Heart left ventricle (tissue), 13 donors: ENCODE measurements at regions not wholly inside any gene's neighbourhood (a gene's known extent, or its start where the extent isn't known, plus 50 kb on each side); places are given as distances from the start of the nearest gene placed in this dataset.

Source experiments
- CTCF ChIP-seq, 12 donors: fragments of 200-600 bp; sonication (generic) in 4 of 12; IDR thresholded peaks; one replicate each; pipeline versions ENCODE4 v1.5.0 to v1.8.0; 2018 to 2022; ENCODE audit warnings: antibody characterized with exemption in 12 of 12, mild to moderate bottlenecking in 5 of 12
- POLR2A ChIP-seq, 2 donors: fragments of 450-650 bp; IDR thresholded peaks; one replicate each; pipeline ENCODE4 v1.6.1; 2017; ENCODE audit warnings: antibody characterized with exemption in 2 of 2, mild to moderate bottlenecking in 2 of 2, moderate library complexity in 2 of 2
- donor health status: ischemic (EF 13 %, LVEDD 7.1; RV severe dilation, severe dysfunction).
- donor health status: DM: no; HTN: yes; CAD: no.
- donor health status: DM: no; HTN: no; CAD: no.
- donor health status: ischemic (EF 25% LVEDD 6.9; RV normal size, moderate dysfunction).
- donor health status: ischemic (EF 25% LVEDD 5.7; RV mildly dilated, moderate dysfunction).
- donor health status: ischemic (EF 35%, LVEDD 5.7; RV mildly dilated, moderate dysfunction).
- donor health status: nonischemic (EF 11% LVEDD 7.7; RV severe dilation, severe dysfunction).
- donor health status: DM: yes; HTN: yes; CAD: no.
- donor health status: PGD.
- donor health status: ischemic (EF 29% LVEDD 5.4; RV normal size, mild dysfunction).
- donor health status: nonischemic (EF 23%, LVEDD 6.1; RV moderate dilation, normal function).

- no peak for TF ChIP-seq CTCF (IDR thresholded peaks at IDR 0.05)
- no peak for TF ChIP-seq POLR2A (IDR thresholded peaks at IDR 0.05)
Measured at GRCh38 chr2:16328521-16329190, 337.0 kb downstream of the CYRIA start.
